ENCODE measurements at regions not wholly inside any gene's neighbourhood (a gene's known extent, or its start where the extent isn't known, plus 50 kb on each side); places are given as distances from the start of the nearest gene placed in this dataset.

- POLR2A ChIA-PET = no interaction called here
- DNase-seq (ENCODE audit: extremely low spot score) = no peak
- CTCF ChIA-PET = interaction anchor here (0.9 to 1.0 kb wide), 2 partner anchors 9 to 16 kb away, joined by 3 to 4 read pairs; no protein-coding TSS in a partner anchor
- TF ChIP-seq, protein P1, sequence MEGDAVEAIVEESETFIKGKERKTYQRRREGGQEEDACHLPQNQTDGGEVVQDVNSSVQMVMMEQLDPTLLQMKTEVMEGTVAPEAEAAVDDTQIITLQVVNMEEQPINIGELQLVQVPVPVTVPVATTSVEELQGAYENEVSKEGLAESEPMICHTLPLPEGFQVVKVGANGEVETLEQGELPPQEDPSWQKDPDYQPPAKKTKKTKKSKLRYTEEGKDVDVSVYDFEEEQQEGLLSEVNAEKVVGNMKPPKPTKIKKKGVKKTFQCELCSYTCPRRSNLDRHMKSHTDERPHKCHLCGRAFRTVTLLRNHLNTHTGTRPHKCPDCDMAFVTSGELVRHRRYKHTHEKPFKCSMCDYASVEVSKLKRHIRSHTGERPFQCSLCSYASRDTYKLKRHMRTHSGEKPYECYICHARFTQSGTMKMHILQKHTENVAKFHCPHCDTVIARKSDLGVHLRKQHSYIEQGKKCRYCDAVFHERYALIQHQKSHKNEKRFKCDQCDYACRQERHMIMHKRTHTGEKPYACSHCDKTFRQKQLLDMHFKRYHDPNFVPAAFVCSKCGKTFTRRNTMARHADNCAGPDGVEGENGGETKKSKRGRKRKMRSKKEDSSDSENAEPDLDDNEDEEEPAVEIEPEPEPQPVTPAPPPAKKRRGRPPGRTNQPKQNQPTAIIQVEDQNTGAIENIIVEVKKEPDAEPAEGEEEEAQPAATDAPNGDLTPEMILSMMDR (IDR thresholded peaks at IDR 0.05; ENCODE audit: control extremely low read depth, extremely low read depth, low read depth, missing control alignments) = no peak
Measured at GRCh38 chr4:144894573-144894972, 203.4 kb downstream of the ANAPC10 start.

DNA sequence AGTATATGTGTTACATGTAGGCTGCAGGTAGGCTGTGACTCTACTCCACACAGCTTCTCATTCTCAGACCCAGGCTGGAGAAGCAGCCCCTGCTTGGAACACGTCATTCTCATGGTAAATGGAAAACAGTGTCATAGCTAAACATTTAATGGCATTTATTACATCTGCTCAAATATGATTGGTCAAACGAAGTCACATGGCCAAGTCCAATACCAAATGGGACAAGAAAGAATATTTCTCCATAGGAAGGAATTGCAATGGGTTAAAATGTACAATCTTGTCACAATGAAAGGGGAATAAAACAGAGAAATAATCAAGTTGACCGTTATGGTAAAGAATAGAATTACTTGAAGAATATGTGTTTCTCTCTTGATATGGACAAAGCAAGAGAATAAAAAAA lies 198.6 kb downstream of the ANAPC10 start:
- DNase-seq (ENCODE audit: extremely low spot score) = no peak
- ChIA-PET POLR2A (no interaction called here), CTCF (no interaction called here)
- TF ChIP-seq, protein P1 (IDR thresholded peaks at IDR 0.05; ENCODE audit: control extremely low read depth, extremely low read depth, low read depth, missing control alignments) = no peak

GRCh38 chr4:144901141-144901540 lies 196.9 kb downstream of the ANAPC10 start:
- CTCF ChIA-PET = interaction anchor here (1.5 kb wide), 1 partner anchor 11 kb away, joined by 5 read pairs; no protein-coding TSS in a partner anchor
- POLR2A ChIA-PET = no interaction called here
- no peak for DNase-seq (ENCODE audit: extremely low spot score)
- TF ChIP-seq, protein P1 (IDR thresholded peaks at IDR 0.05; ENCODE audit: control extremely low read depth, extremely low read depth, low read depth, missing control alignments) = no peak

DNA sequence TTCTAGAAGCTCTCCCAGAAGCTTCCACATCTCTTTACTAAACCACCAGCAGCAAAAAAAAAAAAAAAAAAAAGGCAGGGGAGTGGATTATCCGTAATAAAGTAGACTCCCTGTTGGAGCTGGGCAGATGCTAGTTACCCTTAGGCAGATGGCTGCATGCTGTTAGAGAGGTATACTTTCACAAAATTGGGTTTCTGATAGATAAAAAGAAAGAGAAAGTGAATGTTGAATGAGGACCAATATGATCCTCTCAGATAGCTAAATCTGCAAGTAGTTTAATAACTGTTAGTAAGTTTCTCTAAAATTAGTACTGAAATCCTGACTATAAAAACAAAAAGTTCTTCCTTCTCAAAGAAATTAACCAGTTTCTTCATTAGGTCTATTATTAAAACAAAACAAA lies 195.4 kb downstream of the ANAPC10 start:
- ChIA-PET CTCF (interaction anchor here (1.1 to 1.9 kb wide), 4 partner anchors 8 to 41 kb away, joined by 3 to 6 read pairs (median 4); no protein-coding TSS in a partner anchor), POLR2A (no interaction called here)
- no peak for DNase-seq (ENCODE audit: extremely low spot score)
- TF ChIP-seq, protein P1 (IDR thresholded peaks at IDR 0.05; ENCODE audit: control extremely low read depth, extremely low read depth, low read depth, missing control alignments) = no peak

DNA sequence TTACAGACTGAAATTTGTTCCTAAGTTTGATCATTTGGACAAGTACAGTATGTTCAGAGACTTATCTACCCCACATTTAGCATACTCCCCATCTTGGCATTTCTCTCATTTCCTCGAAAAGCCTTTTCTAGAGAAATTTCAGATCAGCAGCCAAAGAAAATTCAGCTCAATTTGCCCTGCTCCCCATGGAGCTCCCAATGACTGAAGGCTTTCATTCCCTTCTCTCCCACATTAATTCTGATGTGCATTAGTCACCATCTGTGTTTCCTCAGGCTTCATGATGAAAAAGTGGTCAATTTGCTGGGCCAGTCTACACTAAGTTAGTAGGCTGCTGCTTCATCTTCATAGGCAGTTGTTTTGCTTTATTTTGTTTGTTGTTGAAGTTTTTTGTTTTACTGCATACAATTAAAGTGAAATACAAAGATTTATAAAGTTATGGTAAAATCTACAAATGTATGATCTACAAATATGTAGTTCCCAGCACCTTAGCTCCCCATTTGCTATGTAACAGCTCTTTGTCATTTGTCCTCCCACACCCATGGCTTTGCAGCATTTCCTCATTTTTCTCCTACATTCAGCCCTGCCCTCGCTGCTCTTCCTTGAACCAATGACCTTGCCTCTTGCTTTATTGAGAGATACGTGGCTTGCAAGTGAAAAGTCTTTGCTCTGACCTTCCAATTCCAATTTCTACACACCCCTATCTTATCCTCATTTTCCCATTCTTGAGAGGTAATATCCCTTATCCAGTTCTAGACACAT lies 193.9 kb downstream of the ANAPC10 start:
- no peak for DNase-seq (ENCODE audit: extremely low spot score)
- TF ChIP-seq, protein P1 (IDR thresholded peaks at IDR 0.05; ENCODE audit: control extremely low read depth, extremely low read depth, low read depth, missing control alignments) = no peak
- ChIA-PET POLR2A (no interaction called here), CTCF (interaction anchor here (1.3 to 1.9 kb wide), 2 partner anchors 10 to 14 kb away, joined by 4 to 6 read pairs; no protein-coding TSS in a partner anchor)

- TF ChIP-seq, protein P1 (IDR thresholded peaks at IDR 0.05; ENCODE audit: control extremely low read depth, extremely low read depth, low read depth, missing control alignments) = no peak
- CTCF ChIA-PET = no interaction called here
- POLR2A ChIA-PET = no interaction called here
- DNase-seq (ENCODE audit: extremely low spot score) = no peak
Measured at GRCh38 chr4:144905286-144905685, 192.7 kb downstream of the ANAPC10 start.
